NCI-H2227 (cell line): ENCODE measurements at regions not wholly inside any gene's neighbourhood (a gene's known extent, or its start where the extent isn't known, plus 50 kb on each side); places are given as distances from the start of the nearest gene placed in this dataset.

Experiments
- DNase-seq: peaks from one replicate; lab custom pipeline; 2025; ENCODE audit not compliant: unreplicated experiment; lab: John Stamatoyannopoulos, UW

GRCh38 chr10:78690354-78691111 lies 378.2 kb upstream of the ZMIZ1 start:
- DNase-seq = no peak

DNA sequence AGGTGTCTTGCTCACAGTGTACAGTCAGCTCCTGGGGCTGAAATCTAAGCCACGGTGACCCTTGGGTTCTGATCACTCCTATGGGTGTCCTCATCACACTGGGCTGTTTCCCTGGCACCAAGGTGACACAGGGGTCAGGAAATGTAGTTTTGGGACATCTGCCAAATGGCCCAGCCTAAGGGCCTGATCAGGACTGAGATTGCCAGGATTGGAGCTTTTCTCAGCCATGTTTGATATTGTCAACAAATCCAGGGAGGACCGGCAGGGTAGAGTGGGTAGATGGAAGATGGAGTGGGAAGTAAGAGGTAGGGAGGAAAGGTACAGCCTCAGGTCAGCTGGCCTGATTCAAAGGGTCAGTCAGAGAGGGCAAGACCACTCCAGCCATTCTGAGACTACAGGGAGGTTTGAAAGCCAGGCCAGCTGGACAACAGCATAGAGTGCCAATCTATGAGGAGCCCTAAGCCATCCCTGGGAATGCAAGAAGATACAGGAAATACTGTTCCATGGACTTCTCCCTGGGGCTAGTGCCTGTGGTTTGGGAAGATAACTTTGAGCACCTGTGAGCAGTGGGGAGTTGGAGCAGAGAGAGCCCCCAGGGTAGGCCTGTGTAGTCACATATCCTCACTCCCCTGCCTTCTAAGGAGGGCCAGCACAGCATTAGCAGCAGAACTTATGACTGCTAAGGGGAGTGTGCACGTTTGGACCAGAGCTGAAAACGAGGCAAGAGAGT lies 377.3 kb upstream of the ZMIZ1 start:
- DNase-seq = no peak

DNA sequence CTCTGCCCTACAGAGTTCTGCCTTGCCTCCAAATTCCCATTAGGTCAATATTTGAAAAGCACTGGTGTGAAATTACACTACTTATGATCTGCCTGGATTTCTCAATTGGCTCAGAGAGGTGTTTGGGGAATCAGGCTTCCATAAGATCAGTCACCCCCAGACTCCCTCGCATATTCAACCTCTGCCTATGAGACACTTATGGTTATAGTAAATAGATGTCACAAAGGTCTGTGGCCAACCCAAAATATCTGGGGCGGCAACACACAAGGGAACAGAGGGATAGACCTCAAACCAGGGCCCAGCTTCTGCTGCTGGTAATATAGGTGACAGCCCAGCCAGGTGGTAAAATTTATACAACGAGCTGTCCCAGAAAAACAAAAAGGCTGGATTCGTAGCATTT lies 376.7 kb upstream of the ZMIZ1 start:
- no peak for DNase-seq

- DNase-seq = no peak
Observed at GRCh38 chr10:78695846-78696245, 372.9 kb upstream of the ZMIZ1 start.

DNA sequence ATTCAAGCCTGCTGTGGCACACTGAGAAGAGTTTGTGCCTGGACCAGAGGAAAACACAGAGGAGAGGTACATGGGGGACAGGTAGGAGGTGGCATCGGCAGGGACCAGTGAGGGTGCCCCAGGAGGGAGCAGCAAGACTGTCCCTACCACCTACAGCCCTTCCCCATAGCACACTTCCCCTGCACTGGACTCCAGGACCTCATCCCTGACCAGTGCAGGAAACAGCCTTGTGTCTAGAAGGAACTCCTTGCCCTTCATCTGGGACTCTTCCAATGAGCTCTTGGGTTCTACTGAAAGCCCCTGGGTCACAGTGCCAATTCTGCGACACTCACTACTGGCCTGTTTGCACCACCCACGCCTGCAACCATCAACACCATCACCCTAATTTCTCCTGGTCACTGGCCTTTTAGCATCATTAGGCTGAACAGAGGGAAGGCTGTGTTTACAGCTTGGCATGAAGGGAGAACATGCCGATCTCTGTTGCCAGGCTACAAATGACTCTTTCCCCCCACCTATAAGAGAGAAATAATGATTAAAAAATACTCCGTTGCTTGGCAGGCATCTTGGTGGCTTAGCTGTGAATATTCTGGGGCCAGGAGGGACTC lies 371.9 kb upstream of the ZMIZ1 start:
- DNase-seq = no peak

DNA sequence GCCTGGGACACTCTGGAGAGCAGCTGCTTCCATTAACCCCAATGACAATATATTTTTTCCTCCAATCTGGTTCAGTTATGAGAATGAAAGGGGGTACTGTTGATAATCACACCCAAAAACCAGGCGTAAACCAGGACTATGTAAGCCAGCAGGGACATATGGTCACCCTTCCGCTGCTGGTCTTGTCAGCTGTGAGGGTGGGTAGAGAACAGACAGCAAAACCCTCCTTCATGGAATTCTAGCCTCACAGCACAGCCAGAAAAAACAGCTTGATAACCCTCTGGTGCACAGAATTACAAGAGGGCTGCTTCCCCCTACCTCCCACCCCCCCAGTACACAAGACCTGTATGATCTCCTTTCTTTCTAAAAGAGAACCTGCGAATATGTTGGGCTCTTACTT lies 368.8 kb upstream of the ZMIZ1 start:
- no peak for DNase-seq

DNA sequence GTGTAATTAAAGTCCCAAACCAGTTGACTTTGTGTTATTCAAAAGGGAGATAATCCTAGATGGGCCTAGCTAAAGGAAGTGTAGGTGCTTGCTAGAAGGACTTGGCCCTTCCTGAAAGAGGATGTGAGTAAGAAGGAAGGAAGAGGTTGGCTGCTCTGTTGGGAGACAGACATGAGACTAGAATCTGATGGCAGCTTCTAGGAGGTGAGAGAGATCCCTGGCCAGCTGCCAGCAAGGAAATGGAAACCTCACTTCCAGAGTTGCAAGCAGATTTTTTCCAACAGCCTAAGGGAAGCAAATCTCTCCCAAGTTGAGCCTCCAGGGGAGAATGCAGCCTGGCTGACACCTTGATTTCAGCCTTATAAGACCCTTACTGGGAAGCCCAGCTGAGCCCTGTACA lies 368.4 kb upstream of the ZMIZ1 start:
- DNase-seq = peak; percentile 12

GRCh38 chr10:78700816-78701520 lies 367.8 kb upstream of the ZMIZ1 start:
- no peak for DNase-seq

- DNase-seq = no peak
Observed at GRCh38 chr10:78702186-78702585, 366.6 kb upstream of the ZMIZ1 start.

GRCh38 chr10:78702876-78703275 lies 365.9 kb upstream of the ZMIZ1 start:
- no peak for DNase-seq

- peak; percentile 13 for DNase-seq
Observed at GRCh38 chr10:78703593-78703992, 365.2 kb upstream of the ZMIZ1 start.

- no peak for DNase-seq
Observed at GRCh38 chr10:78706256-78706655, 362.5 kb upstream of the ZMIZ1 start.

DNA sequence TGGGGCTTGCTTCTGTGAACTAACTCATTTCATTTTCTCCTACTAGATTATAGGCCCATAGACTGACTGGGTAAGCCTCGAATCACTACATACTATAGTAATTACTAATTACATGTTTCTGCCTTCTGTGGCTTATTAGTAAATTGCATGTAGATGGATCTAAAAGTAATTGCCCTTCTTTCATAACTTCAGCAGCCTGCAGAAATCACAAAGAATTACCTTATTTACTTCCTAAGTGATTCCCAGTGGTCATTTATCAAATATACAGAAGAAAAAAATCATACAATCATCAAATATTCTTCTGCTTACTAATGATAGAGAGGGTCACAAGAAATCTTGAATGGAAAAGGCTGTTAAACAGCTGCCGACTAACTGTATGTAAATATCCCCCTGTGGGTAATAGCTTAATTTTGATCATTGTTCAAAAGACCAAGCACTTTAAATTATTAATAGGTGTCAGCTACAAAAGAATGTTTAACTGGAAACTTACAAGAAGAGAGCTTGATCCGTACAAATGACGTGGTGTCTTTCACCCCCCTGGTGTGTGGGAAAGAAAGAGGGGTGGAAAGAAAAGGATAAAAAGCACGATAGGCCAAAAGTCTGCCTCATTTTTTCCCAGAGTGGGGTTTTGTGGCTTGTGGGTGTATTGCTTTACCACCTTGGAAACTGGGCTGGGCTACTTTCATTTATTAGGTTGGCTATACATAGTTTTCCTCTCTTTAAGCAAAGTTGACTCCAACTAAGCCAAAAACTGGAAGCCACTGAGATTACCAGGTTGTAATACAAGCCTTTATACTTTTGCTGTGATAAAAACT lies 361.8 kb upstream of the ZMIZ1 start:
- DNase-seq = no peak

- no peak for DNase-seq
Observed at GRCh38 chr10:78707745-78708144, 361.0 kb upstream of the ZMIZ1 start.

- DNase-seq = no peak
Observed at GRCh38 chr10:78712147-78712546, 356.6 kb upstream of the ZMIZ1 start.

- no peak for DNase-seq
Observed at GRCh38 chr10:78713659-78714058, 355.1 kb upstream of the ZMIZ1 start.

- no peak for DNase-seq
Observed at GRCh38 chr10:78714225-78714624, 354.5 kb upstream of the ZMIZ1 start.

- no peak for DNase-seq
Observed at GRCh38 chr10:78715435-78715834, 353.3 kb upstream of the ZMIZ1 start.

DNA sequence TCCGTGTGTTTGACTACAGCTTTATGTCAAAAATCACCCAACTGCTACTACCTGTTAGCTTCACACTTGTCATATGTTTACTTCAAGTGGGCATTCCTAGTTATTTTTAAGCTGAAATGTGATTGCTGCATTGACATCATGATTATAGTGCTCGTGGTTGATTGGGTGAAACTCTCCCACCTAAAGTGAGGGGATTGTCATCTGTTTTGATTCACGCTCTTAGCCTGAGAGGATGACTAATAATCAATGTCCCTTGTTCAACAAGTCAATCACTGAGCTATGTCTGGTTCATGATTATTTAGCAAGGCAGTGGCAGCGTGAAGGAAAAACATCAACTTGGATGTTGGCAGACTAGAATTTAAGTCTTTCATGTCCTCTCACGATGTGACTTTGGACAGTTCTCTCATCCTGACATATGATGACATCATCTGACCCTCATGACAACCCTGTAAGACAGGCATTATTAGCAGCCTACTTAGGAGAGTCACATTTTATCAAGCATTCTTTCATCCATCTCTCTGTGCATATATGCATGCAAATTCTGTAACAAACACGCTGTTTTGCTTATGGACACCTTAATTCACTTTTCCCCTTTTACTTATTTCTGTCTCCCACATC lies 352.6 kb upstream of the ZMIZ1 start:
- DNase-seq = no peak

GRCh38 chr10:78717200-78717599 lies 351.6 kb upstream of the ZMIZ1 start:
- no peak for DNase-seq
